Posterior vena cava (tissue), 2 donors: ENCODE measurements at regions not wholly inside any gene's neighbourhood (a gene's known extent, or its start where the extent isn't known, plus 50 kb on each side); places are given as distances from the start of the nearest gene placed in this dataset.
"Not testable (repeated sequence)": the region's sequence is repeated elsewhere in the genome, so short reads cannot be mapped to it uniquely, and the experiment has no call there.

Source experiments
- DNase-seq: peaks from one replicate; pipeline ENCODE4 v3.0.0-alpha.2; 2020; ENCODE audit warnings: low spot score
- intact Hi-C, 2 donors: fragments of 100-400 bp; cut with DNase I; formaldehyde crosslinking; loops; one replicate each; pipeline versions ENCODE4 v1.14.1 to v1.14.2; 2022 to 2023
- donor health status: DM: yes; HTN: yes; CAD: no.
- donor health status: DM: yes; HTN: yes; CAD: no.

- intact Hi-C loops: no loop called here
- DNase-seq: no peak
Observed at GRCh38 chr6:113754291-113754690, 102.9 kb upstream of the MARCKS start.

- DNase-seq: no peak
- intact Hi-C loops: no loop called here
Observed at GRCh38 chr6:113755449-113756289, 101.5 kb upstream of the MARCKS start.

DNA sequence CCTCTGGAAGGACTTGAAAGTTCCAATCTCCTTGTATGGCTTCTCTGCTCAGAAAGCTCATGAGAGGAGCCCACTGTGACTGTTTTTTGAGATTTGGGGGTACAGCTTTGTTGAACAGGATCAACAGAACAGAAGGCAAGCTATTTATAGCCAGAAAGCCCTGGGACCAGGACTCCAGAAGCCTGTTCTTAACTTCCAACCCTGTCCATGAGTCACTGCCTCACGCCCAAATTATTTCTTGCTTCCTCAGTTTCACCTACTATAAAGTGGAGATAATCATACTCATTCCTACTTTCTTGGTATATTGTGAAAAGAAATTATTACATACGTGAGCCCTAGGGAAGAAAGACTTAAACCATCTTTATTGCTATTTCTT is 100.9 kb upstream of the MARCKS start:
- DNase-seq: no peak
- intact Hi-C loops: no loop called here

DNA sequence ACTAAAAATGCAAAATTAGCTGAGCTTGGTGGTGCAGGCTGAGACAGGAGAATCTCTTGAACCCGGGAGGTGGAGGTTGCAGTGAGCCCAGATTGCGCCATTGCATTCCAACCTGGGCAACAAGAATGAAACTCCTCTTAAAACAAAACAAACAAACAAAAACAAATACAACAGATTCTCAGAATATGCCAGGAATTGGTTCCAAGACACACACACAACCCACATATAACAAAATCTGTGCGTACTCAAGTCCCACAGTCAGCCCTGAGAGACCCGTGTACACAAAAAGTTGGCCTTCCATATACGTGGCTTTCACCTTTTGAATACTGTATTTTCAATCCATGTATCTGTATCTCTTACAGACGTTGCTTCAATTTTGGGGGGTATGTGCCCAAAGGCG is 98.9 kb upstream of the MARCKS start:
- intact Hi-C loops: no loop called here
- no peak for DNase-seq

DNA sequence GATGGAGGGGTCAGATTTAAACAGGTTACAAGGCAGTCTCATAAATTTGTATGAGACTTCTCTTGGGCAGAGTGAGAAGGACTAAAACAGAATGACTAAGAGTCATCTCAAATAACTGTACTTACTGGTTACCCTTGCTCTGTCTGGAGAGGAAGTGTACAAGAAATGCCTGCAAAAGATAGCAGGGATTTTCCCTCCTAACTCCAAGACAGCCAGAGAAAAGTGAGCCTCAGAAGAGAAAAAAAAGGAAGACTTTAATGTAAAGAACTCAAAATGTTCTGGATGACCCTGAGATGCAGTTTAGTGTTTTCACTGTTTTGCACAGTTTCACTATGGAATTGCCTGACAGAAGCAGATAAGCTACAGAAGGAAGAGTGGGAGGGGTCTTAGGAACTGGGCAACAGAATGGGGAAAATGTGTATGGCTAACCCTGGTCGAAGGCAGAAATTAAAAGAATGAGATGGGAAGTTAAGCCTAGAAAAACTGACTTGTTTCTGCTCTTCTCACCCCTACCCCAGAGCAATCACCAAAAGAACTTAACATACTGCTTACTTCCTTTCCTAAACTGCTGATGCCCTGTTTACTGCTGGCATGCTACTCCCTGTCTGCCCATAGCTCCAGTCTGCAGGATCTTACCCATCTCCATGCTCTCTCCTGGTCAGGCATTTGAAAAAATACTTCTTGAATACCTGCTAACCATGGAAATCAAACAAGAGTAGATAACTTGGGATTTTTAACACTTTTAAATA is 98.1 kb upstream of the MARCKS start:
- intact Hi-C loops: no loop called here

DNA sequence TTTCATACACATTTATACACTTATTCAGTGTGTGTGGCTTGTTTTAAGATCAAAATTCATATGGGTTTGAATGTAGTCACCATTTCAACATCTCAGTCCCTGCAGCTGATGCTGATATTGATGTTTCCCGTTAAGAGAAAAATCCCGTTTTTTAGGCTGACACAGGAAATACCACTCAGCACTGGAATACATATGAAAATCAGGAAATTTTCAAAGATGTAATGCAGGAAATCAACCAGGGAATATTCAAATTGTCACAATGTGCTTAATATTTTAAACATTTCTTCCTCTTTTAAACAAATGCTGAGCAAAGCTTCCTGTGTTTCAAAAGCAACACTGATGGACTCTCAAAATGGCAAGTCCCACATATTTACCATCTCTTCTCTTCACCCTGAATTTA is 94.5 kb upstream of the MARCKS start:
- intact Hi-C loops: no loop called here
- DNase-seq: no peak

More for the DNA sequence above, 98.1 kb upstream of the MARCKS start:
- no peak for DNase-seq

DNA sequence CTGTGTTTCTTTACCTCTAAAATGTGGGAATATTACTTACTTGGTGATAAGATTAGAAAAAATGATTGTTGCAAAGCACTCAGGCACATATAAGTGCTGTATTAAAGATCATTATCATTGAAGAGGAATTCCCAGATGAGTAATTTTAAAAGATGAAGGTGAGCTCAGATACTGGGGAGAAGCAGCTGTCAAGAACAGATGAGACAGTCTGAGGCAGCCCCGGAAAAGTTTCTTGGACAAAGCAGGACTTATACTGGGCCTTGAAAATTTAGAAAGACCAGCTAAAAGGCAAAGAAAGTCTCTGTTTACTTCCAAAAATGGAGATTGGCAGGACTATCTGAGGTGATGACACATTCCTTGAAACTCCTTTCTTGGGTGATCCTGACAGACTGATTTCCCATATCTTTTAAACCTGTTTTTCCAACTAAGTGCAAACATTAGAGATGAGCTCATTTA is 93.8 kb upstream of the MARCKS start:
- DNase-seq: no peak
- intact Hi-C loops: no loop called here

DNA sequence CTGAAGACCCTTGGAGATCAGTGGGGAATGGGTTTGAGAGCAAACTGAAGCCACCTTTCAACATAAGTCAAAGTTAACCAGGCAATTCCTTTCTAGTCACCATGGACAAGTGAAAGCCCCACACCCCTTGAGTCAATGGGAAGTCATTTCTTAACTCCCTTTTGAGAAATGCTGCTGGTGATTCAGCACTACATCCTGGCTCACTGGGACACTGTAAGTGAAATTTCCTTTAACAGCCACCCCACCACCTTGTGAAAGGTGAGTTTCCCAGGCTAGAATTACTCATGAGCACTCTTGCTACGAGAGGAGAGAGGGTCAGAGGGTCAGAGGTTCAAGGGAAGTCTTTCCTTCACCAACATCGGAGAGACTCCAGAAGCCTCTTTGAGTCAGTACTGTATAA is 93.3 kb upstream of the MARCKS start:
- intact Hi-C loops: no loop called here

GRCh38 chr6:113765909-113766308 is 91.2 kb upstream of the MARCKS start:
- DNase-seq: no peak
- intact Hi-C loops: no loop called here

More for the DNA sequence above, 93.3 kb upstream of the MARCKS start:
- no peak for DNase-seq

- no peak for DNase-seq
- intact Hi-C loops: no loop called here
Observed at GRCh38 chr6:113767985-113768384, 89.2 kb upstream of the MARCKS start.

- no peak for DNase-seq
- intact Hi-C loops: no loop called here
Observed at GRCh38 chr6:113772961-113773360, 84.2 kb upstream of the MARCKS start.

DNA sequence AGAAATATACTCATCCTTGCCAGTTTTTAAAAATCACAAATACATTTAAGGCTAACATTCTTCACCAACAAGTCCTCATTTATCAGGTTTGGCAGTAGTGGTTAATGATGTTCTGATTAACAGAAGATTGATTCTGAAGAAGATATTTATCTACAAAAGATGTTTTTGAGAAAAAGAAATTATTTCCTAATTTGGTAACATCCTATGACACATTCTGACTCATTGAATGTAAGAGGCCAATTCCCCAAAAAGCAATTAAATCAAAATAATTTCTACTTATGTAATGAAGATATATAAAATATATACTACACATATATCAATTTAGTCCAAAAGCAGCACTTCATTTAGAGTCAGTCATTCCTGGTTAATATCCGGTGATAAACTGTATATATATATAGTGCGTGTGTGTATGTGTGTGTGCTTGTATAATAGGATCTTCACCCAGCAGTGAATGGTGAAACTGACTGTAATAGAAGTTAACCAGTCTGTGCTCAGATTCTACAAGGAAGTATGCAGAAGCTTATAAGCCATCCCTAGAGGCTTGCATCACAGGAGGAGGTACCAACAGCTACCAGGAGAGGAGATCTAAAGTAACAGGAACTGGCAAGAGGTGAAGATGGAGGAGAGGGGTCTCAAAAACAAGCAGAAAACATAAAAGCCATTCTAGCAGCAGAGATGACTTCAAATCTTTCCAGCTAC is 82.9 kb upstream of the MARCKS start:
- DNase-seq: no peak
- intact Hi-C loops: no loop called here

GRCh38 chr6:113776998-113777397 is 80.1 kb upstream of the MARCKS start:
- intact Hi-C loops: no loop called here
- DNase-seq: no peak

GRCh38 chr6:113777601-113778000 is 79.5 kb upstream of the MARCKS start:
- DNase-seq: no peak
- intact Hi-C loops: no loop called here

DNA sequence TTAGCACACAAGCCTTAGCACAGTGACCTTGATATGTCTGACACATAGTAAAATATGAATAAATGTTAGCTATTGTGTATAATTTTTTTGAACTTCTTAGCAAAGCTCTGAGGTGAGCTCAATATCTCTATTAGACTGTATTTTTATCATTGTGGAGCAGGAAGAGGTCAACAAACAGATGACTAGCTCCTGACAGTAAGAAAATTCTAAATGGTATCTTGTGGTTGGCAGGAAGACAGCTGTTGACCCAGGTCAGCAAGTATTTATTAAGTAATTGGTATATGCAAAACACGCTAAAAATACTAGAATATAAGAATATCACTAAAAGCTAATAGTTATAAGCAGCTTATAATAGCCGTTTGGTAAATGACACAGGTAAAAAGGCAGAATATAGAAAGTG is 77.5 kb upstream of the MARCKS start:
- DNase-seq: no peak
- intact Hi-C loops: no loop called here

DNA sequence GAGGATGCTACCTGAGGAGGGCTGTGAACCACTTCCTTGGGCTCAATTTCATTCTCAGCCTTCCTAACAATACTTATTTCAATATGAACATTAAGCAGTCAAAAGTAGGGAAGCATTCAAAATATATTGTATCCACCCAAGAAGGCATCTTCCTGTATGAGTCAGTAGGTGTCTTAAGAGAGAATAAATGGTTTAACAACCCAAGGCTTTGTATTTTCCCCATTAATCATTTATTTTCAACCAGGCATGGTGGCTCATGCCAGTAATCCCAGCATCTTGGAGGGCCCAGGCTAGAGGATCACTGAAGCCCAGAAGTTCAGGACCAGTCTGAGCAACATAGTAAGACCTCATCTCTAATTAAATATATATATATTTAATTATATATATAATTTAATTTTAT is 74.5 kb upstream of the MARCKS start:
- DNase-seq: no peak
- intact Hi-C loops: no loop called here

- DNase-seq: no peak
- intact Hi-C loops: no loop called here
Observed at GRCh38 chr6:113786168-113786567, 71.0 kb upstream of the MARCKS start.

- intact Hi-C loops: no loop called here
- DNase-seq: no peak
Observed at GRCh38 chr6:113788586-113788985, 68.6 kb upstream of the MARCKS start.

DNA sequence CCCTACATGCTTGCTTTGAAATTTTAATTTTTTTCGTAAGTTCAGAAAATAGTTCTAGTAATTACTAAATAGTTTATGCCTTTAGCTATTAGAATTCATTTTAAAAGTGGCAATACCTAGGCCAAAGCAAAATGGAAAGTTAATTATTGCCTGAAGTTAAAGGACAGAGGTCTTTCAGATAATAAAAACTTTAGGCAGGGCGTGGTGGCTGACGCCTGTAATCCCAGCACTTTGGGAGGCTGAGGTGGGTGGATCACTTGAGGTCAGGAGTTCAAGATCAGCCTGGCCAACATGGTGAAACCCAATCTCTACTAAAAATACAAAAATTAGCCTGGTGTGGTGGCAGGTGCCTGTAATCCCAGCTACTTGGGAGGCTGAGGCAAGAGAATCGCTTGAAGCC is 65.9 kb upstream of the MARCKS start:
- intact Hi-C loops, DNase-seq: not testable (repeated sequence)

DNA sequence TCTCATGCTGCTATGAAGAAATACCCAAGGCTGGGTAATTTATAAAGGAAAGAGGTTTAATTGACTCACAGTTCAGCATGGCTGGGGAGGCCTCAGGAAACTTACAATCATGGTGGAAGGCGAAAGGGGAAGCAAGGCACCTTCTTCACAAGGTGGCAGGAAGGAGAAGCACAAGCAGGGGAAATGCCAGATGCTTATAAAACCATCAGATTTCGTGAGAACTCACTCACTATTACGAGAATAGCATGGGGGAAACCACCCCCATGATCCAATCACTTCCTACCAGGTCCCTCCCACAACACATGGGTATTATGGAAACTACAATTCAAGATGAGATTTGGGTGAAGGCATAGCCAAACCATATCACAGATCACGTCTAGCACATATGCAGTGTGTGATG is 61.8 kb upstream of the MARCKS start:
- intact Hi-C loops, DNase-seq: not testable (repeated sequence)
